Liver (tissue), 3 donors: ENCODE measurements at regions not wholly inside any gene's neighbourhood (a gene's known extent, or its start where the extent isn't known, plus 50 kb on each side); places are given as distances from the start of the nearest gene placed in this dataset.

ENCODE experiments used
- ATF3 ChIP-seq: IDR thresholded peaks from 2 replicates; pipeline ENCODE4 v1.6.1; 2016; ENCODE audit warnings: antibody characterized with exemption
- CTCF ChIP-seq: fragments of 150-350 bp; IDR thresholded peaks from 2 replicates; pipeline ENCODE4 v1.5.1; 2017; ENCODE audit warnings: improper control_type of control experiment, low read depth, low read length; ENCODE audit not compliant: missing input control
- JUND ChIP-seq, 2 donors: IDR thresholded peaks; 2 replicates each; pipeline ENCODE4 v1.6.1; 2016; ENCODE audit warnings: antibody characterized with exemption in 2 of 2
- donor health status: healthy.
- donor health status: healthy.

GRCh38 chr7:53229202-53229601, 193.8 kb downstream of the POM121L12 start:
- no peak for TF ChIP-seq CTCF
- no peak for TF ChIP-seq ATF3
- no peak for TF ChIP-seq JUND (IDR thresholded peaks at IDR 0.05)
